GM21619 (cell line): ENCODE measurements at regions not wholly inside any gene's neighbourhood (a gene's known extent, or its start where the extent isn't known, plus 50 kb on each side); places are given as distances from the start of the nearest gene placed in this dataset.
"Not testable (repeated sequence)": the region's sequence is repeated elsewhere in the genome, so short reads cannot be mapped to it uniquely, and the experiment has no call there.

ENCODE experiments used
- ATAC-seq: cut with Tn5 transposase; IDR thresholded peaks from one replicate; pipeline ENCODE4 v1.9.1; 2021; ENCODE audit not compliant: unreplicated experiment

DNA sequence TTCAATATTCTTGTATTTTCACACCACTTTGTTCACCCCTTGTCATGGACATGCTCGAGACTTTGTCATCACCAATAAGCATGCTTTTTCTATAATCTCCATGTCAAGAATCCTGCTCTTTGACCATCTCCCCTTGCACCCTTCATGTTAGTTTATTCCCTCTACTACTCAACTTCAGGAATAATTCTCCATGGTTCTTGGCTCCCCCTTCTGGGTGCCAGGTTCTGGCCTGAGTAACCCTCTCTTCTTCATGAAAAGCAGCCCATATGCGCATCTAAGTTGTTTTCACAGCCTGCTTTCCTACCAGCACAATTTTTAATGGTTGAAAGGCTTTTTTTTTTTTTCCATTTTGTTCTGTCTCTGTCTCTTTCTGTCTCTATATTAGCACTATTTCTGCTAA is 160.7 kb downstream of the LEPR start:
- ATAC-seq = no peak

DNA sequence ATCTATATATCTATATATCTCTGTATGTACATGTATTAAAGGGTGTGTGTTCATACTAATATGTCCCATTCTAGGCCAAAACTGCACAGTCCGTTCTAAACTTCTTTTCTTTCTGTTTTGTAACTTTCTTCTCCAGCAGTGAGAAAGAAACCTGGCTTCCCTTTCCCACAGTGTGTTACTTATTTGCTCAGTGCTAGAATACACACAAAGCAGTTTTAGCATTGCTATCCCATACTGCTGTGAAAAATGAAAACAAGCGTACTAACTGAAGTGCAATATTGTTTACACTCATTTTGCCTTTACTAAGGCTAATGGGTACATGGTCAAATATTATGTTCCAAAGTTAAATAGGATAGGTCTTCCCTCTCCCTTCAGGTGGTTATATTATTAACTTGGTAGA is 163.9 kb downstream of the LEPR start:
- ATAC-seq = no peak

DNA sequence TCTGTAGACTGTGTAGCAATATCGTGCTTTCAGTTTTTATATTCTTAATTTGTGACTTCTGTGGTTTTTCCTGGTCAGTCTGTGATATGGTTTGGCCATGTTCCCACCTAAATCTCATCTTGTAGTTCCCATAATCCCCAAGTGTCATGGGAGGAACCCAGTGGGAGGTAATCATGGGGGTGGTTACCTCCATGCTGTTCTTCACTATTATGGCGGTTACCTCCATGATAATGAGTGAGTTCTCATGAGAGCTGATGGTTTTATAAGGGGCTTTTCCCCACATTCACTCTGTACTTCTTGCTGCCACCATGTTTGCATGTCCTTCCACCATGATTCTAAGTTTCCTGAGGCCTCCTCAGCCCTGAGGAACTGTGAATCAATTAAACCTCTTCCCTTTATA is 169.8 kb downstream of the LEPR start:
- ATAC-seq = no peak

DNA sequence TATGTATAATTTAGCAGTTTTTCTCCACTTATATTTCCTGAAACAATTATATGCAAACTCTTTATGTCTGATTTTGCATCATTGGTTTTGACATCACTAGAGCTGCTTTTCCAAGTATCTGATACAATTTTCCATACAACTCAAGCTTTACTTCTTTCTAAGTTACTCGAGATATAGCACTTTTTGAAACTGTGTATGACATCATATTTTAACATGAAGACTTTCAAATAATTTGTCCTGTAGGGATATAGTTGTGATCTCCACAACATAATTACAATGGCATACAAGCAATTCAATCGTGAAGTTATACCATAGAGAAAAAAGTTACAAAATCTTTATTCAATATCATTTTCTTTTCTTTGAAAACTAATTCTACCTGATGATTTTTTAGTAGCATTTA is 173.0 kb downstream of the LEPR start:
- ATAC-seq = no peak

DNA sequence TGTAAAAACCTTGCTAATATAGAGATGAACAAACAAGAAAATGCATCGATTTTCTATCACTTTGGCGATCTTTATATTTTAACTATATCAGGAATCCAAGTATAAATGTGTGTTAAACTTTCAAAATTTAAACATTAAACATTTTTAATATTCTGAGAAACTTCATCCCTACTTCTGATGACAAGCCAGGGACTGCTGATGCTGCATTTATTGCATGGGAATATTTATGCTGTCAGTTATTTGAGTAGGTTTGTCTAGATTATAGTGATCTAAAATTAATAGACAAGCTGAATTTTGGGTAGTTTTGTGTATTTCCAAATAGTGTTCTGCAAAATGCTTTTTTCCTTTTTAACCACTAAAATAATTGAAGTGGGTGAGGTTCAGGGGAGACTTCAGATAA is 175.3 kb downstream of the LEPR start:
- ATAC-seq = no peak

DNA sequence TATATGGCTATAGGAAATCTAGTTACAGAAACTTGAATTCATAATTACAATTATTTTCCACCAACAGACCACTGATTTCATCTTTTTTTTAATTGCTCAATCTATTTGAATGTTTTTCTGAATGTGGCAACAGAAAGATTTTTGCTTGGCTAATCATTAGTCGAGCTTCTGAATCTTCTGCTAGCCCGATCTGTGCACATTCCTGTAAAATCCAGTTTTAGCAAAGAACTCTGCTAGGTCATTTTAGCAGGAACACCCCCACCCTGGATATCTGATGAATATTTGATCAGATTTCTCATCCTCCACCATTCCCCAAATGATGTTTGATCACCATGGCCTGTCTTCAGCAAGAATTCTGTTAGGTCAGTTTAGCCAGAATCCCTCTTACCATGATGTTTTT is 176.3 kb downstream of the LEPR start:
- ATAC-seq = no peak

DNA sequence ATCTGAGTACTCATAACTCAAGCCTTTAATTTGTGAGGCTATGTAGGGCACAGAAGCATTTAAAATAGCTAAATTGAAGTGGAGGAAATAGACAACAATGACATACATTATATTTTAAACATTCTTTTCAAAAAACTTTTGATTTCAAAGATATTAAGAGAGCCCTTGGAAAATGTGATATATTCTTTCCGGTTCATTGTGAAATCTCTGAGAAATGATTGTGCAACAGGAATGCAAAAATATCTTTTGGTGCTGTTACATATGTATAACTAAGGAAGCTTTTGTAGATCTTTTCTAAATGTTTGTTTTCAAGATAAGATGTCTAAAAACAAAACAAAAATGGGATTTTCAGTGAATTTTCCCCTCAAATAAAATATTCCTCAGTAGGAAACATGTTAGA is 185.2 kb downstream of the LEPR start:
- ATAC-seq = no peak

DNA sequence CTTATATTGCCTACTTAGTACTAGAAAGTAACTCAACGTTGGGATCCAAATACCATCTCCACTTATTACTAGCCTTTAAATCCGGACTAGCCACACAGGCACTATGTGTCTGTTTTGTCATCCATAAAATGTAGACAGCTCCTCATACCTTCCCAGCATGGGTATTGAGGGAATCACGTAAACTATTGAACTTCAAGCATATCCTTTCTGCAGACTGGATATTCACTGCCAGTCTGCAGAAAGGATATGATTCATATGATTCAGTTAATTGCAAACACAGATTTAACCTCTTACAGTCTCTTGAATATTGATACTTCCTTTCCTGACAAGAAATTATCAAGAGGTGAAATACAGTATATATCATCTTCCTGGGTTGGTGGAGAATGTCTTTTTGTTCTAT is 186.0 kb downstream of the LEPR start:
- ATAC-seq = no peak

DNA sequence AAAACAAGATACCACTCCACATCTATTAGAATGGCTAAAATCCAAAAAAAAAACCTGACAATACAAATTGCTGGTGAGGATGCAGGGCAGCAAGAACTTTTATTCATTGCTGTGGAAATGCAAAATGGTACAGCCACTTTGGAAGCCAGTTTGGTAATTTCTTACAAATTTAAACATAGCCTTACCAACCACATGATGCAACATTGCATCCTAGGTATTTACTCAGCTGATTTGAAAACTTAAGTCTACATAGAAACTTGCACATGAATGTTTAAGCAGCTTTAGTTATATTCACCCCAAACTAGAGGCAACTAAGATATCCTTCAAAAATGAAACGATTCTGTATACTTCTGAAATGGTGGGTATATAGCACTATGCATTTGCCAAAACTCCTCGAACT is 178.8 kb upstream of the PDE4B start:
- no peak for ATAC-seq

DNA sequence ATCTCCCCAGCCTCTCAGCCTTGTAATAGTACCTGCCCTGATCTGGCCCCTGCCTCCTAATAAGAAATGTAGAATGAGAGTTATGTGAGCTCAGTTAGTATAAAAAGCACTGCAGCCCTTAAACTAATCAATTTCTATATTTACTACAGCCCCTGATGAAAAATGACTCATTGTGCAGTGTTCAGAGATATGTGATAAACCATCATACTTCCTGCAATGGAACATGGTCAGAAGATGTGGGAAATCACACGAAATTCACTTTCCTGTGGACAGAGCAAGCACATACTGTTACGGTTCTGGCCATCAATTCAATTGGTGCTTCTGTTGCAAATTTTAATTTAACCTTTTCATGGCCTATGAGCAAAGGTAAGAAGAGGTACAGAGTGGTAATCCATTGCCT is 176.8 kb upstream of the PDE4B start:
- no peak for ATAC-seq

DNA sequence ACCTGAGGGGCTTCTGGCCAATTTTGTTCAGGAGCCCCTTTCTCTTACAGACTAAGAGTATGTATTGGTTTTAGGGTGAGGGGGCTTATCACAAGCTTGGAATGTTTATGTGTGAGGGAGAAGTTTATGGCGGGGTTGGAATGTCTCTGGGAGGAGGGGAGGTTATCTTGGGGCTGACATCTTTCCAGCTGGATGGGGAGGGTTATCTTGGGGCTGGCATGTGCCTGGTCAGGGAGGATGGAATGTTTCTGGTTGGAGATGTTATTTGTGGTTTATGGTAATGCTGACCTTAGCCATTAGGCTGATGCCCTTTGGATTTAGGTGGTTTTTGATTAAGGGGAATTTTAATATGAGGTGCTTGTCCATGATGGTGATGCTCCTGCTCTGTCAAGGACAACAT is 171.0 kb upstream of the PDE4B start:
- ATAC-seq = not testable (repeated sequence)

DNA sequence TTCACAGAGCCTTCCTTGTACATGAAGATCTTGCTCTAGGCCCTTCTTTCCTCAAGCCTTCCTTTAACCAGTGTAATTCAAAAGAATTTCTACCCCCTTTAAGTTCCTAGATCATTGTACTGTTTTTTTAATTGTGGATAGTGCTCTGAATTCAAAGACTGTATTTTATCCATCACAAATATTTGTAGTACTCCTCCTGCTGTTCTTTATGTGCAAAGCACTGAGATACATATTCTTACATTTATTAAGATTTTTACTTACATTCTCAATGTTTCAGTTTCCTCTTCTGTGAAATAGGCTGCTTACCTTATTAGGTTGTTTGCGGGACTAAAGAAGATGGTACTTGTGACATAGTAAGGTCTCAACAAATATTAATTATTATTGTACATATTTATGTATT is 168.8 kb upstream of the PDE4B start:
- ATAC-seq = no peak

DNA sequence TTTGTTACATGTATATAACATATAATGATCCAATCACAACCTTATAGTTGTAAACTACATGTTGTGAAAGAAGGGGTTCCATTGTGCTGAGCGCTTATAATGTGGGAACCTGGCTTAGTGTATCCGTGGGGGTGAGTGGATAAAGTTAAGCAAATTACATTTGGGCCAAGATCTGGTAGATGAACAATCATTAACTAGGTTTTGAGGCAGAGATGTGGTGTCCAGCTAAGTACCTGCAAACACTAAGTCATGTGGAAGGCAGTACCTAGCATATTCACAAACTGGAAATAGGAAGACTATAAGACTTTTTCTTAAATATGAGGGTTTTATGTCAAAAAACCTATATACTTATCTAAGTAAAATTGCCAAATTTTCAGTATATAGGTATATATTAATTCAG is 167.2 kb upstream of the PDE4B start:
- no peak for ATAC-seq

DNA sequence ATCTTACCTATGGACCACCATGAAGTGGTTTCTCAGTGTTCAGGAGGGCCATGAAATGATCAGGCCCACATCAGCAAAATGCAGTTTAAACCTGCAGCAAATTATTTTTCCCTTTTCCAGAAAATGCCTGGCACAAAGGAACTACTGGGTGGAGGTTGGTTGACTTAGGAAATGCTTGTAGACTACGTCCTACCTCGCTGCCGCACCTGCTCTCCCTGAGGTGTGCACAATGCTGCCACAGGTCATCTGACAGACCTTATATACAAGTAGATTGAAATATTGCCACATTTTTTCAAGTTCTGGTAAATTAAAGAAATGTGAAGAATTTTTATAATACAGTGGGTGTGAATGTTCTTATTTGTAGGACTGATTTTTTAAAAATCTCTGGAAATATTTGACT is 166.7 kb upstream of the PDE4B start:
- no peak for ATAC-seq

DNA sequence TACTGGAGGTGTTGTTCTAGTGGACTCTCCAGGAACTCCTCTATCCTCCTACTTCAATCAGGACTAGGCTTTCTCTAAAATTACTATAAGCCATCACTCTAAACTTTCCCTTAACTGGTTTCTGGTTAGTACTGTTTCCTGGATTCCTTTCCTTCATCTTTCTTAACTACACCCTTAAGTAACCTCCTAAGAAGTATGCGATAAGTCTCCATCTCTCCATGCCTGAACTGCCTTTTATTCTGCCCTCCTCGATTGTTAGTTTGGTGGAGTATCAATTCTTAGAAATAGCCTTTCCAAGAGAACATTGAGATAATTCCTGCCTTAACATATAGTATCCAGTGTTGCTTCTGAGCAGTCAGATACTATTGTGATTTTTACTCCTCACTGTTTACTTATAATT is 162.9 kb upstream of the PDE4B start:
- ATAC-seq = no peak

DNA sequence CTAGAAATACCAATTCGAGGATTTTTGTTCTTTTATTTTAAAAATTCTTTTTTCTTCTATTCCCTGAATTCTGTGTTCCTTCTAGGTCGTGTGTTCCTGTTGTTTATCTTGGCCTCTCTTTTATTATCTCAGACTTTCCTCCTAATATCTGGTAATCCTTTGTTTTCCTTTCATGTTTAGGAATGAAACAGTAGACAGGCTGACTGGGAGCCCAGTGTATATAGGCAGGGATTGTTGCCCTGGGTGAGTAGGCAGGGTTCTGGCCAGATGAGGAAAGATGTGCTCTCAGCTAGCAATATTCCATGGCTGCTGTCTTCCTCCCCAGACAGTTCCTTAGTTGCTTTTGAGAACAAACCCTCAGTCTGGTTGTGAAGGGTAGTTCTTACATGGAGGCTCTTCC is 161.8 kb upstream of the PDE4B start:
- ATAC-seq = no peak

DNA sequence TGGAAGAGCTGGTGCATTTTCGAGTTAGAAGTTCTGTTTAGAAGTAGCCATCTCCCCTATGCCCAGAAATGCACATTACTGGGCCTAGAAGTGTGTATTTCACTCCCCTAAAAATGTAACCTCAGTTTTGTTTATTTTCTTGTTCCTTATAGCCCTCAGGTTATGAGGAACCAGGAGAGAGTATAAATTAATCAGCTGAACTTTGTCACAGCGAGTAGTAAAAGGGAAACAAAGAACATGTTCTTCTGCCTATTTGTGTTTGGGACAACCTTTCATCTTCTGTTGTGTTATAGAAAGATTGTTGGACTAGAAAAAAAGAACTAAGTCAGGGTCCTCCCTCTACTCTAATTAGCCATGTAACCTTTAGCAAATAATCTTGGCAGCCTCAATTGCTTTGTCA is 160.5 kb upstream of the PDE4B start:
- ATAC-seq = no peak

DNA sequence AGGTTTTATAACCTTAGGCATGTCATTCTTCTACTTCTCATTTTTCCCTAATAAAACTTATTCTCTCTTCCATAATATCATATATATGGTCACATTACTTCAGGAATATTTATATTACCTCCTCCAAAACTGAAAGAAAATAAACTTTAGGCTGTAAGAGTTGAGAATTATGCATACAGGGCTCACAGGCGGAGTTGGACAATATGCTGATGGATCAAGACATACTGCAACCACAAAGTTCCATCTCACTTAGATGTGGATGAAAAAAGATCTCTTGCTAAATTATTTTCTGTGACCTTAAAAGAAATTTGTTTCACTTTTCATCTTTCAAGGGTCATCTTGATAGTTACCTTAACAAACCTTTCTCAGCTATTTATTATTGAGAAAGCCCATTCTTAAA is 152.6 kb upstream of the PDE4B start:
- no peak for ATAC-seq

DNA sequence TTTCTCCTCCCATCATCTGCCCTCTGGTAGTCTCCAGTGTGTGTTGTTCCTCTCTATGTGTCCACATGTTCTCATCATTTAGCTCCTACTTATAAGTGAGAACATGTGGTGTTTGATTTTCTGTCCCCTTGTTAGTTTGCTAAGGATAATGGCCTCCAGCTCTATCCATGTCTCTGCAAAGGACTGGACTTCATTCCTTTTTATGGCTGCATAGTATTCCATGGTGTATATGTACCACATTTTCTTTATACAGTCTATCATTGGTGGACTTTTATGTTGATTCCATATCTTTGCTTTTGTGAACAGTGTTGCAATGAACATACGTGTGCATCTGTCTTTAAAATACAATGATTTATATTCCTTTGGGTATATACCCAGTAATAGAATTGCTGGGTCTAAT is 143.5 kb upstream of the PDE4B start:
- not testable (repeated sequence) for ATAC-seq

DNA sequence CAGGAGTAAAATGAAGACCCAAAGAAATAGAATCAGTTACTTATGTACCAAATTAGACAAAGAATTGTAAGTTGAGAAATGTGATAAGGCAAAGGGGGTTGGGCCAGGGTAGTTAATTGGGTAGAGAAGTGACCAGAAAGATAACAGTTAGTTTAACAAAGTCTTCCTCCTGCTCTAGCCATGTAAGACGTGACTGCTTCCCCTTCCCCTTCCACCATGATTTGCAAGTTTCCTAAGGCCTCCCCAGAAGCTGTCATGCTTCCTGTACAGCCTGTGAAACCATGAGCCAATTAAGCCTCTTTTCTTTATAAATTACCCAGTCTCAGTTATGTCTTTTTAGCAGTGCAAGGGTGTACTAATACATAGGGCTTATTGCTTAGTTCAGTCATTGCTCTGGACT is 142.0 kb upstream of the PDE4B start:
- ATAC-seq = no peak

DNA sequence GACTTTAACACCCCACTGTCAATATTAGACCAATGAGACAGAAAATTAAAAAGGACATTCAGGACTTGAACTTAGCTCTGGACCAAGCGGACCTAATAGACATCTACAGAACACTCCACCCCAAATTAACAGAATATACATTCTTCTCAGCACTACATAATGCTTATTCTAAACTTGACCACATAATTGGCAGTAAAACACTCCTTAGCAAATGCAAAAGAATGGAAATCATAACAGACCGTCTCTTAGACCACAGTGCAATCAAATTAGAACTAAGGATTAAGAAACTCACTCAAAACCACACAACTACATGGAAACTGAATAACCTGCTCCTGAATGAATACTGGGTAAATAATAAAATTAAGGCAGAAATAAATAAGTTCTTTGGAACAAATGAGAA is 138.2 kb upstream of the PDE4B start:
- ATAC-seq = not testable (repeated sequence)

DNA sequence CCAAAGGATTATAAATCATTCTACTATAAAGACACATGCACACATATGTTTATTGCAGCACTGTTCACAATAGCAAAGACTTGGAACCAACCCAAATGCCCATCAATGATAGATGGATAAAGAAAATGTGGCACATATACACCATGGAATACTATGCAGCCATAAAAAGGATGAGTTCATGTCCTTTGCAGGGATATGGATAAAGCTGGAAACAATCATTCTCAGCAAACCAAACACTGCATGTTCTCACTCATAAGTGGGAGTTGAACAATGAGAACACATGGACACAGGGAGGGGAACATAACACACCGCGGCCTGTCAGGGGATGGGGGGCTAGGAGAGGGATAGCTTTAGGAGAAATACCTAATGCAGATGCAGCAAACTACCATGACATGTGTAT is 135.1 kb upstream of the PDE4B start:
- not testable (repeated sequence) for ATAC-seq

DNA sequence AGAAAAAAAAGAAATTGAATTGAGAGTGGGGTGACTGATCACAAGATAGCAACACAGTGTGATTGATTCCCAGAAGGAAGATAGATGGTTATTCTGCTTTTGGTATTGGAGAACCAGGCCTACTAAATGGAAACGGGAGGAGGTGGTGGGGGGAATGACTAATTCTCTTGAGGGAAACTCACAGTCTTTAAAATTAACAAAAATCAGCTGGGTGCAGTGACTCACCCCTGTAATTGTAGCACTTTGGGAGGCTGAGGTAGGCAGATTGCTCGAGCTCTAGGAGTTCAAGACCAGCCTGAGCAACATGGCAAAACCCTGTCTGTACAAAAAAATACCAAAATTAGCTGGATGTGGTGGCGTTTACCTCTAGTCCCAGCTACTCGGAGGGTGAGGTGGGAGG is 134.6 kb upstream of the PDE4B start:
- no peak for ATAC-seq

DNA sequence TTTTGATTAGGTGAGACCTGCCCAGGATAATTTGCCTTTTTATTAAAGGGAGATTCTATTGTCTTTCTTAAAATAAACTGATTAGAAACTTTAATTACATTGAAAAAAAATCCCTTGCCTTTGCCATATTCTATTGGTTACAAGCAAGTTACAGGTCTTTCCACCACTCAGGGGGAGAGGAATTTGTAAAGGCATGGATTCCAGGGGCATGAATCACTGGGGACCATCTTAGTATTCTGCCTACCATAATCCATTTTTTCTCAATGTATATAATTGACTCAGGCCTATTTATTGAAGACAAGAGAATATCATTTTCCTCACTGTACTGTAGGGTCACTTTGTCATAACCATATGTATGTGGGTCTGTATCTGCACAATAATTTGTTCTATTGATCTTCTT is 124.3 kb upstream of the PDE4B start:
- no peak for ATAC-seq
